GM23248 (cell line): ENCODE measurements at regions not wholly inside any gene's neighbourhood (a gene's known extent, or its start where the extent isn't known, plus 50 kb on each side); places are given as distances from the start of the nearest gene placed in this dataset.

ENCODE experiments used
- DNase-seq: peaks from one replicate; pipeline ENCODE4 v3.0.0-alpha.2; 2015
- H2AFZ ChIP-seq: fragments of 200-600 bp; sonication (generic); 2 replicates; pipeline ENCODE4 v1.6.1; 2016; ENCODE audit warnings: antibody characterized with exemption
- H3F3A ChIP-seq: fragments of 200-600 bp; sonication (generic); 2 replicates; pipeline ENCODE4 v1.6.1; 2016; ENCODE audit warnings: mild to moderate bottlenecking, antibody characterized with exemption, mixed run types; ENCODE audit not compliant: insufficient read depth
- H3K27ac ChIP-seq: fragments of 200-600 bp; sonication (generic); 2 replicates; pipeline ENCODE4 v1.5.1; 2016; ENCODE audit warnings: mild to moderate bottlenecking
- H3K27me3 ChIP-seq: fragments of 200-600 bp; sonication (generic); replicated peaks from 2 replicates; pipeline ENCODE4 v1.6.1; 2016; ENCODE audit warnings: mild to moderate bottlenecking; ENCODE audit not compliant: insufficient read depth
- H3K36me3 ChIP-seq: fragments of 200-600 bp; sonication (generic); 2 replicates; pipeline ENCODE4 v1.6.1; 2016; ENCODE audit warnings: low read depth, mild to moderate bottlenecking
- H3K4me1 ChIP-seq: fragments of 200-600 bp; sonication (generic); 2 replicates; pipeline ENCODE4 v1.6.1; 2016; ENCODE audit warnings: mild to moderate bottlenecking; ENCODE audit not compliant: insufficient read depth
- H3K4me2 ChIP-seq: fragments of 200-600 bp; sonication (generic); one replicate; pipeline ENCODE4 v1.6.1; 2016; ENCODE audit warnings: mild to moderate bottlenecking; ENCODE audit not compliant: unreplicated experiment
- H3K4me3 ChIP-seq: fragments of 200-600 bp; sonication (generic); 2 replicates; pipeline ENCODE4 v1.5.1; 2016; ENCODE audit warnings: mild to moderate bottlenecking
- H3K79me2 ChIP-seq: fragments of 200-600 bp; sonication (generic); 2 replicates; pipeline ENCODE4 v1.6.1; 2016; ENCODE audit warnings: mild to moderate bottlenecking; ENCODE audit not compliant: insufficient read depth
- H3K9ac ChIP-seq: fragments of 200-600 bp; sonication (generic); 2 replicates; pipeline ENCODE4 v1.6.1; 2016; ENCODE audit warnings: mild to moderate bottlenecking
- H3K9me2 ChIP-seq: fragments of 200-600 bp; sonication (generic); 2 replicates; pipeline ENCODE4 v1.6.1; 2016; ENCODE audit warnings: mixed run types, mild to moderate bottlenecking, moderate library complexity; ENCODE audit not compliant: insufficient read depth
- H3K9me3 ChIP-seq: fragments of 200-600 bp; sonication (generic); one replicate; pipeline ENCODE4 v1.6.1; 2017; ENCODE audit warnings: low read depth
- H4K20me1 ChIP-seq: fragments of 200-600 bp; sonication (generic); 2 replicates; pipeline ENCODE4 v1.6.0; 2016; ENCODE audit not compliant: insufficient read depth
- EZH2 ChIP-seq: fragments of 200-600 bp; sonication (generic); IDR thresholded peaks from 2 replicates; pipeline ENCODE4 v1.6.1; 2018; ENCODE audit warnings: antibody characterized with exemption, mild to moderate bottlenecking; ENCODE audit not compliant: insufficient read depth, poor library complexity, severe bottlenecking
- EZH2phosphoT487 ChIP-seq: fragments of 200-600 bp; sonication (generic); IDR thresholded peaks from 2 replicates; pipeline ENCODE4 v1.6.1; 2018; ENCODE audit warnings: antibody characterized with exemption, moderate library complexity, mild to moderate bottlenecking, low read depth; ENCODE audit not compliant: insufficient read depth
- WGBS, 2 experiments: methylation state at CpG; one replicate each; pipeline ENCODE4 v1.1.6; 2015 to 2017; ENCODE audit warnings: low lambda C conversion rate in 2 of 2, low coverage in 1 of 2; ENCODE audit errors: missing lambda C conversion rate in 2 of 2; 5-methylcytosine and 5-hydroxymethylcytosine counted together
- in situ Hi-C: fragments of 300-500 bp; cut with MboI; formaldehyde crosslinking; loops from 2 replicates; pipeline ENCODE4 v1.15.0; 2020

DNA sequence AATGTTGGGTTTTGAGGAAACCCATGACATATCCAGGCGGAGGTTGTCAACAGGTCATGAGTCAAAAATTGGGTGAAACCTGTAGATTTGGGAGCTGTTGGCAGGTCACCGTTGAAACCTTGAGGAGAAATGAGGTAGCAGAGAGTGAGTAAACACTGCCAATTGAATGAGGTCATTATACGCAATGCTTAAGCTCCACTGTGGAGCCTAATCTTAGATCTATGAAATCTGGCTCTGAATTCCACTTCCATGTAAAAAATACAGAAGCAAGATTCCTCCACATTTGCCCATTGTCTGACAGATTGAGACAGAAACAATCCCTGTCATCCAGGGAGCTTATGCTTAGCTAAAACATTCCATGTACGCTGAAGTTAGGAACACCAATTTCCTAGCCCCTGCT, 76.0 kb upstream of the IL6 start:
- Histone ChIP-seq H4K20me1 (no peaks in the 10 kb centered on the region), H3K4me2 (no peak overlapping the region), H3K4me1 (peaks cover 38% of the 10 kb centered on the region), H3K9me3 (no peaks in the 10 kb centered on the region), H2AFZ (no peak overlapping the region), H3K79me2 (no peaks in the 10 kb centered on the region), H3K27ac (peak overlapping the region; percentile 38), H3K36me3 (0 out of 2 replicates have a peak, but pooled peaks cover 2% of the 10 kb centered on the region), H3K27me3 (no peaks in the 10 kb centered on the region), H3K9me2 (no peaks in the 10 kb centered on the region), H3K4me3 (no peak overlapping the region), H3F3A (peaks cover 46% of the 10 kb centered on the region), H3K9ac (no peak overlapping the region)
- TF ChIP-seq EZH2 (no peak), EZH2phosphoT487 (no peak)
- WGBS, 2 experiments, result 74 to 79% methylated on average over 4 of the region's 4 CpGs
- DNase-seq, result no peak
- in situ Hi-C loops, result no loop called here

DNA sequence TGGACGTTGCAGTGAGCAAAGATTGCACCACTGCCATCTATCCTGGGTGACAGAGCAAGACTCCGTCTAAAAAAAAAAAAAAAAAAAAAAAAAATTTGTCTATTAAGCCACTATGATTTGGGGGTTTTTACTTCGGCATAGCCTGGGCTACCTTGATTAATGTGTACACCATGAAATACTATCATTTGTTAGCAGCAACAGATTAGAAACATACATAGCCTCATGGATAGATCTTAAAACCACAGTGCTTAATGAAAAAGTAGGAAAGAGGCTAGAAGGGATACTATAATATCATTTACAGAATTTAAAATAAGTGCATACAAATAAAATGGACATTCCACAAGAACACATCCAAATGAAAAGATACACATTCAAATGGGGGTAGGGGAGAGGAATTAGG, 77.3 kb upstream of the IL6 start:
- Histone ChIP-seq H3K4me1 (peaks cover 32% of the 10 kb centered on the region), H2AFZ (no peak overlapping the region), H3K4me3 (no peak overlapping the region), H3K27ac (no peak overlapping the region), H3K79me2 (no peaks in the 10 kb centered on the region), H3K27me3 (no peaks in the 10 kb centered on the region), H3K9me2 (no peaks in the 10 kb centered on the region), H3K36me3 (0 out of 2 replicates have a peak, but pooled peaks cover 9% of the 10 kb centered on the region), H3K4me2 (no peak overlapping the region), H3K9me3 (no peaks in the 10 kb centered on the region), H4K20me1 (no peaks in the 10 kb centered on the region), H3F3A (peaks cover 40% of the 10 kb centered on the region), H3K9ac (no peak overlapping the region)
- DNase-seq, result no peak
- no peak for TF ChIP-seq EZH2phosphoT487
- no peak for TF ChIP-seq EZH2
- WGBS, 2 experiments, result 63% methylated on average over 3 of the region's 3 CpGs
- in situ Hi-C loops, result no loop called here

DNA sequence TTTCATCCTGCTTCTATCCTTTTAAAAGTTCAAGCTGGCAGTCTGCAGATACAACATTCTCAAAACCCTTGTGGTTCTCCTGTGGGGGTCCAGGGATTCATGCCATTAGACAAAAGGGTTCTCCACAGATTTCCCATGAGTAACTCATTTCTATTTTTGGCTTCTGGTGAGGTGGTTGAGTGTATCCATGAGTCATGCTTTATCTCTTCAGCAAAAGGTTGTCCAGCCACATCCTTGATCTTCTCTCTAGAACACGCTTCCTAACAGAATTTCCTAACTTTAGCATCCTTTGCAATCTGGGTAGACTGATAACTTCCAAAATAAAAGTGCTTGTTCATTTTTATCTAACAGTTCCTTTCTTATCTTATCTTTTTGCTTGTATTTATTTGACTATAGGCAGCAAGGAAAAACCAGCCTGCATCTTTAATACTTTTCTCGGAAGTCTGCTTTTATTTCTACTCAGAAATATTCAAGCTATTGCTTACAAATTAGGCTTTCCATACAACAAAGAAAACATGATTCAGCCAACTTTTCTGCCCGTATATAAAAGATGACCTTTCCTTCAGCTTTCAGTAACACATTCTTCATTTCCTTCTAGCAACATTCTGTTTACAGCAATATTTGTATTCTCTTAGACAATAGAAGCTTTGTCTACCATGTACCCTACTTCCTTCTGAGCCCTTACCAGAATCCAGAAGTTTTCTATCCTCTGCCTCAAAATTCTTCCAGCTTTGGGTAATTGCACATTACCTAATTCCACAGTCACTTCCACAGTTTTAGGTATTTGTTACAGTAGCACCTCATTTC, 79.3 kb upstream of the IL6 start:
- Histone ChIP-seq H3F3A (peaks cover 26% of the 10 kb centered on the region), H3K4me1 (peaks cover 30% of the 10 kb centered on the region), H3K36me3 (0 out of 2 replicates have a peak, but pooled peaks cover 9% of the 10 kb centered on the region), H3K79me2 (no peaks in the 10 kb centered on the region), H4K20me1 (no peaks in the 10 kb centered on the region), H3K27me3 (no peaks in the 10 kb centered on the region), H2AFZ (no peak overlapping the region), H3K9ac (no peak overlapping the region), H3K9me2 (no peaks in the 10 kb centered on the region), H3K27ac (peak overlapping the region; percentile 31), H3K4me2 (no peak overlapping the region), H3K9me3 (peaks cover 5% of the 10 kb centered on the region), H3K4me3 (no peak overlapping the region)
- DNase-seq, result peak; percentile 82
- 34 to 35% methylated on average over 3 of the region's 3 CpGs for WGBS, 2 experiments
- TF ChIP-seq EZH2, result no peak
- no peak for TF ChIP-seq EZH2phosphoT487
- in situ Hi-C loops, result no loop called here

DNA sequence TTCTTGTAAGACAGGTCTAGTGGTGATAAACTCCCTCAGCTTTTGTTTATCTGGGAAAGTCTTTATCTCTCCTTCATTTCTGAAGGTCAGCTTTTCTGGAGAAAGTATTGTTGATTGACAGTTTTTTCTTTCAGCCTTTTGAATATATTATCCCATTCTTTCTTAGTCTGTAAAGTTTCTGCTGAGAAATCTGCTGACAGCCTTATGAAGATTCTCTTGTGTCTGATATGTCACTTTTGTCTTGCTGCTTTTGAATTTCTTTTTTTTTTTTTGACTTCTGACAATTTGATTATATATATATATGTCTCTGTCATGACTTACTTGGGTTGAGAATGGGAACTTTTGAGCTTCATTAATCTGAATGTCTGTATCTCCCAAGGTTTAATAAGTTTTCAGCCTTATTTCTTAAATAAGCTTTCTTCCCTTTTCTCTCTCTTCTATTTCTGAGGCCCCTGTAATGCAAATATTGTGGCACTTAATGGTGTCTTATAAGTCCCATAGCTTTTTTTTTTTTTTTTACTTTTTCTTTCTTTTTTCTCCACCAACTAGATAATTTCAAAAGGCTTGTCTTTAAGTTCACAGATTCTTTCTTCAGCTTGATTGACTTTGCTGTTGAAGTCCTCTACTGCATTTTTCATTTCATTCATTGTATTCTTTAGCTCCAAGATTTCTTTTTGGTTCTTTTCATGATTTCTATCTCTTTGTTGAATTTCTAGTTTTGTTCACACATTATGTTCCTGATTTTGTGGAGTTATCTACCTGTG, 81.4 kb upstream of the IL6 start:
- in situ Hi-C loops, result no loop called here
- peaks cover 13% of the 10 kb centered on the region for H3K9me3 ChIP-seq
- TF ChIP-seq EZH2phosphoT487 (no peak), EZH2 (no peak)

More for the DNA sequence above, 81.4 kb upstream of the IL6 start:
- Histone ChIP-seq H3K4me3 (no peak overlapping the region), H3K9ac (no peak overlapping the region), H2AFZ (no peak overlapping the region), H3K4me1 (peaks cover 15% of the 10 kb centered on the region), H3K9me2 (no peaks in the 10 kb centered on the region), H3K79me2 (no peaks in the 10 kb centered on the region), H3K4me2 (no peak overlapping the region), H3F3A (peaks cover 19% of the 10 kb centered on the region), H3K27me3 (no peaks in the 10 kb centered on the region), H4K20me1 (no peaks in the 10 kb centered on the region), H3K27ac (no peak overlapping the region), H3K36me3 (0 out of 2 replicates have a peak, but pooled peaks cover 9% of the 10 kb centered on the region)
- DNase-seq, result no peak
